Stomach (tissue), 4 donors: ENCODE measurements at regions not wholly inside any gene's neighbourhood (a gene's known extent, or its start where the extent isn't known, plus 50 kb on each side); places are given as distances from the start of the nearest gene placed in this dataset.

Experiments used
- POLR2AphosphoS5 ChIP-seq, 3 donors: sonication (generic); formaldehyde crosslinking; IDR thresholded peaks; one replicate each; pipeline ENCODE4 v1.6.1; 2016; ENCODE audit warnings: antibody characterized with exemption in 3 of 3
- TF ChIP-seq, protein P1 (sequence below), 7 experiments: fragments of 450-650 bp in 4 of 7; fragments of 200-600 bp in 3 of 7; sonication (generic) in 3 of 7; IDR thresholded peaks; one replicate each; pipeline ENCODE4 v1.5.1; 2016 to 2019; ENCODE audit warnings: antibody characterized with exemption in 7 of 7, control low read depth in 2 of 7, mild to moderate bottlenecking in 1 of 7

DNA sequence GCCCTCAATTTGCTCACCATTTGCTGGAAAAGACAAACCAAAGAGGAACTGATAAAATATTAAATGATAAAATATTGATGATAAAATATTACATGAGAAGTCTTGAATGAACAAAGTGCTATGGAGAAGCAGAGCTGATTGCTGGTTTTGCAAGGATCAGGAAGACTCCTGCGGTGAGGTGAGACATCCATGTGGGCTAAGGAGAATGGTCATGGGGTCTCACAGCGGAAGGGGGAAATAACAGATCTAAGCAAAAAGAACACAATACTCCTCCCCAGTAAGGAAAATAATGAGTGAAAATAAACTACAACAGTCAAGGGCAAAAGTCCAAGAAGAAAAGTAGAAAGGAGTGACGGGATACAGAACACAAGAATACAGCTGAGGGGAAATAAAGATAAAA is 146.8 kb downstream of the LURAP1L start:
- TF ChIP-seq, protein P1, sequence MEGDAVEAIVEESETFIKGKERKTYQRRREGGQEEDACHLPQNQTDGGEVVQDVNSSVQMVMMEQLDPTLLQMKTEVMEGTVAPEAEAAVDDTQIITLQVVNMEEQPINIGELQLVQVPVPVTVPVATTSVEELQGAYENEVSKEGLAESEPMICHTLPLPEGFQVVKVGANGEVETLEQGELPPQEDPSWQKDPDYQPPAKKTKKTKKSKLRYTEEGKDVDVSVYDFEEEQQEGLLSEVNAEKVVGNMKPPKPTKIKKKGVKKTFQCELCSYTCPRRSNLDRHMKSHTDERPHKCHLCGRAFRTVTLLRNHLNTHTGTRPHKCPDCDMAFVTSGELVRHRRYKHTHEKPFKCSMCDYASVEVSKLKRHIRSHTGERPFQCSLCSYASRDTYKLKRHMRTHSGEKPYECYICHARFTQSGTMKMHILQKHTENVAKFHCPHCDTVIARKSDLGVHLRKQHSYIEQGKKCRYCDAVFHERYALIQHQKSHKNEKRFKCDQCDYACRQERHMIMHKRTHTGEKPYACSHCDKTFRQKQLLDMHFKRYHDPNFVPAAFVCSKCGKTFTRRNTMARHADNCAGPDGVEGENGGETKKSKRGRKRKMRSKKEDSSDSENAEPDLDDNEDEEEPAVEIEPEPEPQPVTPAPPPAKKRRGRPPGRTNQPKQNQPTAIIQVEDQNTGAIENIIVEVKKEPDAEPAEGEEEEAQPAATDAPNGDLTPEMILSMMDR (IDR thresholded peaks at IDR 0.05) = no peak
- TF ChIP-seq POLR2AphosphoS5 (IDR thresholded peaks at IDR 0.05) = no peak
